K562 (cell line): ENCODE measurements at regions not wholly inside any gene's neighbourhood (a gene's known extent, or its start where the extent isn't known, plus 50 kb on each side); places are given as distances from the start of the nearest gene placed in this dataset.

Experiments
- ATAC-seq: fragments of 200-7000 bp; cut with Tn5 transposase; 3 replicates; pipeline ENCODE4 v1.9.1; 2020; ENCODE audit warnings: moderate library complexity
- BruUV-seq: library from RNA; stranded (reverse); fragments of 400-500 nt; replicated peaks from 2 replicates; lab custom pipeline; 2021; lab: Mats Ljungman, UMichigan
- CTCF ChIA-PET: fragments of 300-600 bp; formaldehyde crosslinking; extraction: SDS; loops from one replicate; lab custom pipeline; 2021; ENCODE audit warnings: low intra/inter-chr PET ratio; lab: Yijun Ruan, JAX
- POLR2A ChIA-PET: fragments of 300-600, 350-650 bp; sonication (Branson Sonifier 250); formaldehyde crosslinking; extraction: SDS; loops from one replicate; lab custom pipeline; 2021; ENCODE audit warnings: antibody characterized with exemption, inconsistent platforms; lab: Yijun Ruan, JAX
- DNase-seq, 4 experiments: peaks; one replicate each; pipeline versions ENCODE4 v3.0.0 to v3.0.0-alpha.2; 2011 to 2018; ENCODE audit warnings: low spot score in 3 of 4, mixed read lengths in 3 of 4; ENCODE audit errors: extremely low read depth in 1 of 4
- FAIRE-seq: peaks from 2 replicates; lab custom pipeline; 2011; peaks lifted over from hg19 to GRCh38; lab: Jason Lieb, UNC
- H2AFZ ChIP-seq: 2 replicates; pipeline ENCODE4 v1.6.0; 2011; ENCODE audit warnings: low read depth, low read length, control low read depth, inconsistent platforms
- H3K27ac ChIP-seq: fragments of 200-600 bp; 3 replicates; pipeline ENCODE4 v1.8.0; 2011; ENCODE audit warnings: low read depth, mild to moderate bottlenecking, control low read depth, inconsistent platforms, low read length, moderate library complexity, mixed read lengths; ENCODE audit errors: extremely low read depth
- H3K27me3 ChIP-seq, 2 experiments: fragments of 300-600 bp in 1 of 2; 2 replicates in 1 of 2; 3 replicates in 1 of 2; pipeline versions ENCODE4 v1.6.0 to v1.8.0; 2011; ENCODE audit warnings: inconsistent platforms in 2 of 2, low read length in 2 of 2, mild to moderate bottlenecking in 1 of 2, mixed read lengths in 1 of 2, moderate library complexity in 1 of 2; ENCODE audit not compliant: control insufficient read depth in 2 of 2, insufficient read depth in 2 of 2
- H3K36me3 ChIP-seq: fragments of 300-600 bp; 3 replicates; pipeline ENCODE4 v1.8.0; 2011; ENCODE audit warnings: mild to moderate bottlenecking, low read length, inconsistent platforms; ENCODE audit not compliant: control insufficient read depth, insufficient read depth
- H3K4me1 ChIP-seq, 2 experiments: fragments of 200-600 bp in 1 of 2; replicated peaks in 1 of 2; 2 replicates in 1 of 2; 3 replicates in 1 of 2; pipeline versions ENCODE4 v1.5.1 to v1.8.0; 2011; ENCODE audit warnings: inconsistent platforms in 2 of 2, low read length in 2 of 2, mild to moderate bottlenecking in 1 of 2, mixed read lengths in 1 of 2, moderate library complexity in 1 of 2; ENCODE audit not compliant: control insufficient read depth in 2 of 2, insufficient read depth in 2 of 2
- H3K4me2 ChIP-seq: 2 replicates; pipeline ENCODE4 v1.6.1; 2011; ENCODE audit warnings: low read length, control low read depth, inconsistent platforms, mixed read lengths; ENCODE audit not compliant: insufficient read depth
- H3K4me3 ChIP-seq: fragments of 200-600 bp; sonication (generic), shearing (Covaris generic); 2 replicates; pipeline ENCODE4 v1.5.1; 2016; ENCODE audit warnings: control low read depth, inconsistent platforms
- H3K79me2 ChIP-seq: fragments of 200-600 bp; 3 replicates; pipeline ENCODE4 v1.8.0; 2011; ENCODE audit warnings: low read length, inconsistent platforms; ENCODE audit not compliant: control insufficient read depth, insufficient read depth
- H3K9ac ChIP-seq, 2 experiments: 2 replicates each; pipeline versions ENCODE4 v1.6.0 to v1.6.1; 2011; ENCODE audit warnings: low read depth in 2 of 2, low read length in 2 of 2, control low read depth in 1 of 2, inconsistent platforms in 1 of 2, mild to moderate bottlenecking in 1 of 2, mixed read lengths in 1 of 2; ENCODE audit not compliant: insufficient read depth in 1 of 2
- H3K9me1 ChIP-seq: one replicate; pipeline ENCODE4 v1.6.0; 2011; ENCODE audit warnings: inconsistent platforms, mild to moderate bottlenecking, low read length, moderate library complexity; ENCODE audit not compliant: control insufficient read depth, insufficient read depth
- H3K9me3 ChIP-seq: replicated peaks from 2 replicates; pipeline ENCODE4 v1.5.1; 2011; ENCODE audit warnings: low read depth, low read length, inconsistent platforms; ENCODE audit not compliant: control insufficient read depth, insufficient read depth
- H4K20me1 ChIP-seq: replicated peaks from 2 replicates; pipeline ENCODE4 v1.6.1; 2011; ENCODE audit warnings: low read length, inconsistent platforms, mixed read lengths; ENCODE audit not compliant: control insufficient read depth, insufficient read depth
- ETV1 ChIP-seq: fragments of 450-650 bp; conservative IDR thresholded peaks from 2 replicates; pipeline ENCODE4 v1.6.1; 2016; ENCODE audit warnings: missing genetic modification characterization, control low read depth, low read depth, missing compliant biosample characterization
- FOXM1 ChIP-seq, 2 experiments: fragments of 450-650 bp in 1 of 2; sonication (generic) in 1 of 2; formaldehyde crosslinking in 1 of 2; IDR thresholded peaks; 2 replicates each; pipeline versions ENCODE4 v1.6.1 to v1.9.0; 2017 to 2022; ENCODE audit warnings: low read depth in 2 of 2, mild to moderate bottlenecking in 2 of 2, missing genetic modification reagents in 1 of 2, moderate library complexity in 1 of 2
- HMGN3 ChIP-seq: IDR thresholded peaks from 2 replicates; pipeline ENCODE4 v1.6.1; 2011; ENCODE audit warnings: borderline replicate concordance, low read depth, mild to moderate bottlenecking, mixed read lengths, low read length; ENCODE audit not compliant: insufficient read length; ENCODE audit errors: extremely low read depth
- KAT7 ChIP-seq: sonication (generic); formaldehyde crosslinking; IDR thresholded peaks from 2 replicates; pipeline ENCODE4 v1.8.0; 2022; ENCODE audit warnings: missing genetic modification reagents, mild to moderate bottlenecking, borderline replicate concordance
- POLR3G ChIP-seq: IDR thresholded peaks from 2 replicates; pipeline ENCODE4 v1.6.1; 2011; ENCODE audit not compliant: insufficient read length, insufficient replicate concordance; ENCODE audit errors: extremely low read depth
- RFX7 ChIP-seq: fragments of 250-450 bp; sonication (Bioruptor Pico); IDR thresholded peaks from 2 replicates; pipeline ENCODE4 v1.5.1; 2021; ENCODE audit warnings: mild to moderate bottlenecking
- SIN3A ChIP-seq, 2 experiments: fragments of 150-350 bp in 1 of 2; IDR thresholded peaks; 2 replicates each; pipeline ENCODE4 v1.6.1; 2011 to 2016; ENCODE audit warnings: borderline replicate concordance in 2 of 2, low read depth in 2 of 2, low read length in 2 of 2, mild to moderate bottlenecking in 2 of 2, moderate library complexity in 2 of 2; ENCODE audit not compliant: control insufficient read depth in 1 of 2
- SNIP1 ChIP-seq: fragments of 450-650 bp; IDR thresholded peaks from 2 replicates; pipeline ENCODE4 v1.7.1; 2017; ENCODE audit warnings: low read depth, mild to moderate bottlenecking
- ZBTB7A ChIP-seq: IDR thresholded peaks from 2 replicates; pipeline ENCODE4 v1.6.1; 2011; ENCODE audit warnings: low read depth, mild to moderate bottlenecking, low read length, moderate library complexity, borderline replicate concordance; ENCODE audit not compliant: control insufficient read depth
- ZNF3 ChIP-seq: fragments of 250-450 bp; sonication (Bioruptor Pico); IDR thresholded peaks from 2 replicates; pipeline ENCODE4 v1.5.0; 2021; ENCODE audit warnings: mild to moderate bottlenecking, moderate library complexity
- WGBS: fragments of 100-300 bp; shearing (Covaris generic); methylation state at CpG from one replicate; pipeline ENCODE4 v1.1.6; 2016; ENCODE audit warnings: low coverage, mixed read lengths; ENCODE audit not compliant: insufficient coverage; ENCODE audit errors: missing lambda C conversion rate; 5-methylcytosine and 5-hydroxymethylcytosine counted together
- in situ Hi-C: fragments of 300-500 bp; cut with MboI; formaldehyde crosslinking; loops from 4 replicates; pipeline ENCODE4 v1.15.0; 2018; ENCODE audit warnings: inconsistent platforms, mixed read lengths
- intact Hi-C: fragments of 100-400 bp; cut with micrococcal nuclease; formaldehyde crosslinking; loops from 2 replicates; pipeline ENCODE4 v1.14.2; 2022
- TF ChIP-seq, protein P1 (sequence below): fragments of 250-450 bp; sonication (Bioruptor Pico); IDR thresholded peaks from 2 replicates; pipeline ENCODE4 v1.8.0; 2022; ENCODE audit warnings: inconsistent platforms, mild to moderate bottlenecking, moderate library complexity, borderline replicate concordance
- TF ChIP-seq, protein P2 (sequence below): fragments of 450-650 bp; IDR thresholded peaks from one replicate; pipeline ENCODE4 v1.6.1; 2018; ENCODE audit warnings: mild to moderate bottlenecking, moderate library complexity; ENCODE audit not compliant: partially characterized antibody
- TF ChIP-seq, protein P3 (sequence below): sonication (generic); formaldehyde crosslinking; IDR thresholded peaks from 2 replicates; pipeline ENCODE4 v1.8.0; 2022; ENCODE audit warnings: mild to moderate bottlenecking, low read depth, missing genetic modification reagents

DNA sequence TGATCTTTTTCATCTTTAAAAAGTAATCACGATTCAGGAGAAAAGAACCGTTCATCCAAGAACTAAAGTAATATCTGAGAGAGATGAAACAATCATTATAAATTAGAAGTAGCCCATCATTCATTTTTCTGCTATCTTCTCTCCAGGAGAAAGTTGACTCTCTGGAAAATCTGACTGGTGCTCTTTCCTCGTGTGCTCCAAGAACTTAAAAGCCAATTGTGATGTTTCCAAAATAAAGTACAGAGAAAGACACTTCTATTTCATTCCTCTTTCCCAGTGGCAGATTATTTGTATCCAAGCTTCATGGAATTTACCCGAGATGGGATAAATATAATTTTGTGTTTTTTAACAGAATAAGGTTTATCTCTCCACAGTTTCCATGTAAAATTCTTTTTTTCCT lies 212.5 kb upstream of the NOCT start:
- 30% methylated on average over 4 of the region's 4 CpGs for WGBS
- H3K79me2 ChIP-seq: no peaks in the 10 kb centered on the region
- no peaks in the 10 kb centered on the region for H3K4me1 ChIP-seq
- no peaks in the 10 kb centered on the region for H3K27me3 ChIP-seq
- no peak overlapping the region for H2AFZ ChIP-seq
- intact Hi-C loops: no loop called here
- no peaks in the 10 kb centered on the region for H4K20me1 ChIP-seq
- POLR2A ChIA-PET: interaction anchor here (1.1 kb wide), 1 partner anchor 12 kb away, joined by 3 read pairs; no protein-coding TSS in a partner anchor
- no peaks in the 10 kb centered on the region for H3K9me1 ChIP-seq
- FAIRE-seq: no peak
- H3K4me3 ChIP-seq: no peak overlapping the region
- CTCF ChIA-PET: no interaction called here
- H3K36me3 ChIP-seq: no peaks in the 10 kb centered on the region
- ATAC-seq: no peak
- no peak overlapping the region for H3K9ac ChIP-seq
- in situ Hi-C loops: no loop called here
- H3K9me3 ChIP-seq: no peaks in the 10 kb centered on the region
- no peak for TF ChIP-seq KAT7 (CRISPR knock-in tag)
- TF ChIP-seq ZNF3 (CRISPR knock-in tag): no peak
- TF ChIP-seq HMGN3: no peak
- TF ChIP-seq, protein P1, sequence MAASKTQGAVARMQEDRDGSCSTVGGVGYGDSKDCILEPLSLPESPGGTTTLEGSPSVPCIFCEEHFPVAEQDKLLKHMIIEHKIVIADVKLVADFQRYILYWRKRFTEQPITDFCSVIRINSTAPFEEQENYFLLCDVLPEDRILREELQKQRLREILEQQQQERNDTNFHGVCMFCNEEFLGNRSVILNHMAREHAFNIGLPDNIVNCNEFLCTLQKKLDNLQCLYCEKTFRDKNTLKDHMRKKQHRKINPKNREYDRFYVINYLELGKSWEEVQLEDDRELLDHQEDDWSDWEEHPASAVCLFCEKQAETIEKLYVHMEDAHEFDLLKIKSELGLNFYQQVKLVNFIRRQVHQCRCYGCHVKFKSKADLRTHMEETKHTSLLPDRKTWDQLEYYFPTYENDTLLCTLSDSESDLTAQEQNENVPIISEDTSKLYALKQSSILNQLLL (CRISPR knock-in tag): no peak
- TF ChIP-seq ETV1 (tag): no peak
- TF ChIP-seq SIN3A (IDR thresholded peaks at IDR 0.05; ENCODE audit: borderline replicate concordance in 2 of 2, control insufficient read depth in 1 of 2, low read depth in 2 of 2, low read length in 2 of 2): no peak
- no peak for TF ChIP-seq FOXM1 (IDR thresholded peaks at IDR 0.05; ENCODE audit: low read depth)
- TF ChIP-seq FOXM1 (CRISPR knock-in tag; IDR thresholded peaks at IDR 0.05; ENCODE audit: low read depth): no peak
- TF ChIP-seq POLR3G: no peak
- TF ChIP-seq, protein P2, sequence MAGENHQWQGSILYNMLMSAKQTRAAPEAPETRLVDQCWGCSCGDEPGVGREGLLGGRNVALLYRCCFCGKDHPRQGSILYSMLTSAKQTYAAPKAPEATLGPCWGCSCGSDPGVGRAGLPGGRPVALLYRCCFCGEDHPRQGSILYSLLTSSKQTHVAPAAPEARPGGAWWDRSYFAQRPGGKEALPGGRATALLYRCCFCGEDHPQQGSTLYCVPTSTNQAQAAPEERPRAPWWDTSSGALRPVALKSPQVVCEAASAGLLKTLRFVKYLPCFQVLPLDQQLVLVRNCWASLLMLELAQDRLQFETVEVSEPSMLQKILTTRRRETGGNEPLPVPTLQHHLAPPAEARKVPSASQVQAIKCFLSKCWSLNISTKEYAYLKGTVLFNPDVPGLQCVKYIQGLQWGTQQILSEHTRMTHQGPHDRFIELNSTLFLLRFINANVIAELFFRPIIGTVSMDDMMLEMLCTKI: no peak
- TF ChIP-seq, protein P3, sequence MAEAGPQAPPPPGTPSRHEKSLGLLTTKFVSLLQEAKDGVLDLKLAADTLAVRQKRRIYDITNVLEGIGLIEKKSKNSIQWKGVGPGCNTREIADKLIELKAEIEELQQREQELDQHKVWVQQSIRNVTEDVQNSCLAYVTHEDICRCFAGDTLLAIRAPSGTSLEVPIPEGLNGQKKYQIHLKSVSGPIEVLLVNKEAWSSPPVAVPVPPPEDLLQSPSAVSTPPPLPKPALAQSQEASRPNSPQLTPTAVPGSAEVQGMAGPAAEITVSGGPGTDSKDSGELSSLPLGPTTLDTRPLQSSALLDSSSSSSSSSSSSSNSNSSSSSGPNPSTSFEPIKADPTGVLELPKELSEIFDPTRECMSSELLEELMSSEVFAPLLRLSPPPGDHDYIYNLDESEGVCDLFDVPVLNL (CRISPR knock-in tag): no peak
- no peak for TF ChIP-seq SNIP1
- no peak for TF ChIP-seq ZBTB7A
- TF ChIP-seq RFX7: no peak
- no TSS peak for BruUV-seq
- H3K4me2 ChIP-seq: no peak overlapping the region
- no peak overlapping the region for H3K27ac ChIP-seq
- DNase-seq: no peak
